Activated T-helper 2 cell treated with anti-CD3 and anti-CD28 coated beads, Interferon-gamma antibody, Interleukin-2, Interleukin-4, amounts not matched to agents 10 μg/mL and 5 μg/mL and 100 μg/mL, durations not matched to agents 14 hours and 24 hours and 36 hours (primary cell): ENCODE measurements at regions not wholly inside any gene's neighbourhood (a gene's known extent, or its start where the extent isn't known, plus 50 kb on each side); places are given as distances from the start of the nearest gene placed in this dataset.

Source experiments
- DNase-seq: peaks from one replicate; pipeline ENCODE4 v3.0.0; 2021; ENCODE audit warnings: low spot score
- H3K27ac Mint-ChIP-seq: one replicate; pipeline ENCODE4 v1.8.0; 2021; ENCODE audit warnings: mixed read lengths
- H3K27me3 Mint-ChIP-seq: one replicate; pipeline ENCODE4 v1.8.0; 2021; ENCODE audit warnings: low read depth, mixed read lengths
- H3K36me3 Mint-ChIP-seq: one replicate; pipeline ENCODE4 v1.8.0; 2021; ENCODE audit warnings: low read depth, mixed read lengths
- H3K4me1 Mint-ChIP-seq: one replicate; pipeline ENCODE4 v1.8.0; 2021; ENCODE audit warnings: low read depth, mixed read lengths
- H3K4me3 Mint-ChIP-seq: one replicate; pipeline ENCODE4 v1.8.0; 2021; ENCODE audit warnings: low read depth, mild to moderate bottlenecking, moderate library complexity, mixed read lengths
- H3K9me3 Mint-ChIP-seq: one replicate; pipeline ENCODE4 v1.8.0; 2021; ENCODE audit warnings: mixed read lengths
- intact Hi-C: fragments of 100-400 bp; cut with micrococcal nuclease; formaldehyde crosslinking; loops from one replicate; pipeline ENCODE4 v1.15.1; 2023

DNA sequence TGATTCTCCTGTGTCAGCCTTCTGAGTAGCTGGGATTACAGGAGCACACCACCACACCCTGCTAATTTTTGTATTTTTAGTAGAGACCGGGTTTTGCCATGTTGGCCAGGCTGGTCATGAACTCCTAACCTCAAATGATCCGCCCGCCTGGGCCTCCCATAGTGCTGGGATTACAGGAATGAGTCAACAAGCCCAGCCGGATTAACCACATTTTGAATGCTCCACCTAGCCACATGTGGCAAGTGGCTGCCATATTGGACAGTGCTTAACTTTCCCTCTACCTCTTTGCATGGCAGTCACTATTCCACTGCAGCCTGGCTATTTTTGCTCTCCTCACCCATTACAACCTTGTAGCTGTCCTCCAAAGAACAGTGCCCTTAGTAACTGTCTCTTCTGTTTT lies 160.1 kb downstream of the GATA3 start:
- intact Hi-C loops: no loop called here
- Mint-ChIP-seq H3K27ac (no peak overlapping the region), H3K27me3 (no peaks in the 10 kb centered on the region), H3K4me3 (no peak overlapping the region), H3K4me1 (peaks cover 32% of the 10 kb centered on the region), H3K9me3 (peaks cover 16% of the 10 kb centered on the region), H3K36me3 (peaks cover 16% of the 10 kb centered on the region)
- DNase-seq: no peak

- Mint-ChIP-seq H3K4me1 (peaks cover 33% of the 10 kb centered on the region), H3K27me3 (no peaks in the 10 kb centered on the region), H3K27ac (no peak overlapping the region), H3K9me3 (peaks cover 16% of the 10 kb centered on the region), H3K36me3 (peaks cover 7% of the 10 kb centered on the region), H3K4me3 (no peak overlapping the region)
- intact Hi-C loops: no loop called here
- DNase-seq: no peak
These were observed 162.4 kb downstream of the GATA3 start for GRCh38 chr10:8216893-8217292.

DNA sequence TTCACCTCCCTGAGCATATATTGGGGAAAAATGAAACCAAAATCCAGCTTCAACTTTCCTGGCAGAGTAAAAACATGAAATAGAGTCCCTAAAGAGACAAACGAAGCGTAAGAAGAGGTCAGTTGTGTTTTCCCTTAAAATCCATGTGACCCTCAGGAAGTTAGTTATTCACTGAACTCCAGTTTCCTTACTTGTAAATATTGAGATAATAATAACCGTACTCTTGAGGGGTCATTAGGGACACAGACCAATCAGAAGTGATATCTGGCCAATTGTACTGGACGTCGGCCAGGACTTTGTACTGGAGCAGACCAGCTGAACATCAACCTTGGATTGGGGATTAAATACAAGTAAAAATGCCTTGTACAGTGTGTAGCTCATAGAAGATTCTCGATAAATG lies 167.0 kb downstream of the GATA3 start:
- Mint-ChIP-seq H3K4me1 (peaks cover 31% of the 10 kb centered on the region), H3K4me3 (no peak overlapping the region), H3K9me3 (peaks cover 11% of the 10 kb centered on the region), H3K27me3 (no peaks in the 10 kb centered on the region), H3K36me3 (peaks cover 2% of the 10 kb centered on the region), H3K27ac (no peak overlapping the region)
- DNase-seq: no peak
- intact Hi-C loops: no loop called here

GRCh38 chr10:8224591-8224990 lies 170.1 kb downstream of the GATA3 start:
- no peaks in the 10 kb centered on the region for H3K27me3 Mint-ChIP-seq
- peaks cover 3% of the 10 kb centered on the region for H3K36me3 Mint-ChIP-seq
- no peak overlapping the region for H3K4me3 Mint-ChIP-seq
- H3K9me3 Mint-ChIP-seq: no peaks in the 10 kb centered on the region
- intact Hi-C loops: no loop called here
- H3K4me1 Mint-ChIP-seq: peaks cover 36% of the 10 kb centered on the region
- DNase-seq: no peak
- H3K27ac Mint-ChIP-seq: no peak overlapping the region

DNA sequence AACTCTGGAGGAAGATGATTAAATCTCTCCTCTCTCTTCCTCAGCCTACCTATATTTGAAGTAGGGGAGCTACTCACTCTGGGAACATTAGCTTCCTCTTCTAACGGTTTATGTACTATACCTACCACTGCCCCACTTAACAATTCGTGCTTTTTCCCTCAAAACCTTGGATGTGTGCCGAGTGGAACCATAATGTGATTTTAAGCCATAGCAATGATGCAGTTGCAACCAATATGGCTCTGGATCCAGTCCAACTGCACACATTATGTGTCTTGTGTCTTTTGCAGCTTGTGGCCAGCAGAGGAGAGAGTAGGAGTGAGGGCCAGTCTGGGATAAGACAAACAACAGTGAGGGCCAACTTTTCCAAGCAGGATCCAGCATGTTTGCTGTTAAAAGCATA lies 170.7 kb downstream of the GATA3 start:
- Mint-ChIP-seq H3K4me1 (peaks cover 39% of the 10 kb centered on the region), H3K27ac (no peak overlapping the region), H3K27me3 (no peaks in the 10 kb centered on the region), H3K36me3 (peaks cover 3% of the 10 kb centered on the region), H3K9me3 (no peaks in the 10 kb centered on the region), H3K4me3 (no peak overlapping the region)
- intact Hi-C loops: loop anchor here (5.0 kb wide), 1 partner anchor 43 kb away; no protein-coding TSS in a partner anchor
- no peak for DNase-seq

DNA sequence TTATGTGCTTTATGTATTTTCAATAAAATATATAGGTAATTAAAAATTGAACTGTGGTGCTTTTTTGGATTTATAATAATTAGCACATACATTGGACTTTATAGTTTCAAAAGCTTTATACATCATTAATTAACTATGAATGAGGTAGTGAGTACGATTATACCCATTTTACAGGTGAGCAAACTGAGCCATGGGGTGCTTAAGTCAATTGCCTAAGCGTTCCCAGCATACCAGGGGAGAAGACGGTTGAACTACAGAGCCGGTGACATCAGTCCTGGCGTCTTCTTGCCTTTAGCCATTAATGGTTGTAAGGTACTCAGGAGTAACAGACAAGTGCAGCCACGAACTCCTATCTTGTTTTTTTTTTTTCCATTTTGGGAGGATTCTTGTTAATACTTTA lies 172.8 kb downstream of the GATA3 start:
- DNase-seq: no peak
- no peaks in the 10 kb centered on the region for H3K9me3 Mint-ChIP-seq
- H3K4me1 Mint-ChIP-seq: peaks cover 53% of the 10 kb centered on the region
- no peak overlapping the region for H3K4me3 Mint-ChIP-seq
- no peak overlapping the region for H3K27ac Mint-ChIP-seq
- peaks cover 3% of the 10 kb centered on the region for H3K36me3 Mint-ChIP-seq
- no peaks in the 10 kb centered on the region for H3K27me3 Mint-ChIP-seq
- intact Hi-C loops: loop anchor here (5.0 kb wide), 1 partner anchor 45 kb away; no protein-coding TSS in a partner anchor

GRCh38 chr10:8229153-8229552 lies 174.7 kb downstream of the GATA3 start:
- intact Hi-C loops: loop anchor here (1.0 to 5.0 kb wide), 2 partner anchors 9 to 47 kb away; no protein-coding TSS in a partner anchor
- Mint-ChIP-seq H3K4me1 (peaks cover 50% of the 10 kb centered on the region), H3K4me3 (peak overlapping the region; percentile 61), H3K36me3 (peaks cover 3% of the 10 kb centered on the region), H3K27ac (peak overlapping the region; percentile 68), H3K27me3 (no peaks in the 10 kb centered on the region), H3K9me3 (no peaks in the 10 kb centered on the region)
- DNase-seq: peak; percentile 50

DNA sequence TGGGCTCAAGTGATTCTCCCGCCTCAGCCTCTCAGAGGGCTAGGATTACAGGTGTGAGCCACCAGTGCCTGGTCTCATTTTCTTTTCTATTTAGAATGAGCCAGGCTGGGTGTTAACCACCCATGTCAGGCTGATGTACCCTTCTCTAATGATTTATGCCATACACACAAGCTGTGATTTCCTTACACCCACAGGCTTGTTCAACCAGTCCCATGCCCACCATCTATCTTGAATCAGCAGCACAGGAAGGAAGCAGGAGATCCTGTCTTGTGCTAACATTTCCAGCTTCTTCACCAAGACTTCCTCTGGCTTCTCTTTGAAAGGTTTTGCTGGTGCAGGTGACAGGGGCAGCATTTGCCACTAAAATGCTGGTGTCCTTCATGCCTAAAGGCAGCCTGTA lies 176.4 kb downstream of the GATA3 start:
- intact Hi-C loops: no loop called here
- no peak overlapping the region for H3K27ac Mint-ChIP-seq
- H3K4me1 Mint-ChIP-seq: peaks cover 35% of the 10 kb centered on the region
- H3K4me3 Mint-ChIP-seq: no peak overlapping the region
- DNase-seq: no peak
- H3K36me3 Mint-ChIP-seq: peaks cover 7% of the 10 kb centered on the region
- H3K27me3 Mint-ChIP-seq: no peaks in the 10 kb centered on the region
- no peaks in the 10 kb centered on the region for H3K9me3 Mint-ChIP-seq

DNA sequence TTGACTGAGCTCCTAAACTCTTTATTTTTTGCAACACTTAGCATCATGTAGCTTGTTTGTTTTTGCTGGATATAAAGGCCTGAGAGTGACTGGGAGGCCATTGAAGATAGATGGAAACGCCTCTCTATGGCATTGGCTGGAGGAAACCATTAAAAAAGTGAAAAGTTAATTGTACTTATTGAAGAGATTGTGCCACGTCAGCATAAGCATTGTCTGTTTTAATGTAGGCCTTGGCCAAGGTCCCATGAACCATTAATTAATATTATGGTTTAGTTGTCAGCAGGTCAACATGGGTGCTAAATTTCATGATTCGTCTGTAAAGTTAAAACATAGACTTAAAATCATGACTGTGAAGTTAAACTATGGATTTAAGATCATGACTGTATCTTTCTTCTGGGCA lies 178.6 kb downstream of the GATA3 start:
- Mint-ChIP-seq H3K4me3 (no peak overlapping the region), H3K27ac (no peak overlapping the region), H3K4me1 (peaks cover 42% of the 10 kb centered on the region), H3K36me3 (peaks cover 7% of the 10 kb centered on the region), H3K9me3 (no peaks in the 10 kb centered on the region), H3K27me3 (no peaks in the 10 kb centered on the region)
- intact Hi-C loops: no loop called here
- DNase-seq: no peak

DNA sequence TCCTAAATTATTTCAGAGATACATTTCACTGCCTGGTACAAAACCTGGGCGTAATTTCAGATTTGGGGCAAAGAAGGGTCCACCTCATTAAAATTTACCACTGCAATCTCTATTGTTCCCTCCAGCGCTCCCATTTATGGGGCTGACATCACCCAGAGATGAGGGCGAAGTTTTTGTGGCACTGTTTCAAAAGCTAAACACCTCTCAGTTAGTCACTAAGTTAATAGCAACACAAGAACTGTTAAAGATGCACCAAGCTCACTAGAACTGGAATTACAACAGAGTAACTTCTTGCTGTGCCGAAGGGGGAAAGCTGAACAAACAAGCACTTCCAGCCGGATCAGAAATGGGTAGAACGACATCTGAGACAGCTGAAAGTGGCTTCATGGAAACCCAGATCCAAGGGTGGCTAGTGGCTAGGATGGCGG lies 179.4 kb downstream of the GATA3 start:
- Mint-ChIP-seq H3K9me3 (no peaks in the 10 kb centered on the region), H3K4me1 (peaks cover 44% of the 10 kb centered on the region), H3K27me3 (no peaks in the 10 kb centered on the region), H3K27ac (no peak overlapping the region), H3K36me3 (peaks cover 7% of the 10 kb centered on the region), H3K4me3 (no peak overlapping the region)
- intact Hi-C loops: no loop called here
- no peak for DNase-seq

DNA sequence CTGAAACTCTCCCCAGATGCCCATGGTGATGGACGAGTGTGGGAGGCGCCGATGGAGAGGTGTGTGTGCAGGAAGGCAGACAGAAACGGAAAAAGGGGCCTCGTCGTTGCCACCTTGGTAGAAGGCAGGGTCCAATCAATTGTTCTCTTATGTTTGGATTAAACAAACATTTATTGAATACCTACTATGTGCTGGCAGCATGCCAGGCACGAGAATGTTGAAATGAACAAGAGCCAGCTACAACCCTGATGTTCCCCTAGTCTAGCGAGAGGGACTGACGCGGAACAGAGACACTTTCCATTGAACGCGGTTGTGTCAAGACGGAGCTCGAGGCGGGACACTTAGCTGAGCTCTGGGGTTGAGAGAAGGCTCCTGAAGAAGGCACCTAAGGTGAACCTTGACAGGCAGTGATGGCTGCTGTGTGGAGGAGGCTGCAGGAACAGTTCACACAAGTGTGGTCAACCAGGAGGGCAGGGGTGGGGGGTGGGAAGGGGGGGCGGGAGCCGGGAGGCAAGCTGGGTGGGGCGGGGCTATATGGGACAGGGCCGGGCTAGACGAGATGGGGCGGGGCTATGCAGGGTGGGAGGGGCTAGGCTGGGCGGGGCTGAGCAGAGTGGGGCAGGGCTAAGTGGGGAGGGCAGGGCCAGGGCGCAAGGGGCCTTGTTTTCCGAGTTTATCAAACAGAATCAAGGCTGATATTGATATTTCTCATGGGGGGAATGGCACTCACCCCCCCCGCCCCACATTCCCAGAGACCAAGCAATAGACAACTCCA lies 181.0 kb downstream of the GATA3 start:
- H3K9me3 Mint-ChIP-seq: no peaks in the 10 kb centered on the region
- DNase-seq: no peak
- intact Hi-C loops: no loop called here
- peaks cover 46% of the 10 kb centered on the region for H3K4me1 Mint-ChIP-seq
- H3K4me3 Mint-ChIP-seq: no peak overlapping the region
- H3K27ac Mint-ChIP-seq: no peak overlapping the region
- H3K27me3 Mint-ChIP-seq: no peaks in the 10 kb centered on the region
- peaks cover 5% of the 10 kb centered on the region for H3K36me3 Mint-ChIP-seq

DNA sequence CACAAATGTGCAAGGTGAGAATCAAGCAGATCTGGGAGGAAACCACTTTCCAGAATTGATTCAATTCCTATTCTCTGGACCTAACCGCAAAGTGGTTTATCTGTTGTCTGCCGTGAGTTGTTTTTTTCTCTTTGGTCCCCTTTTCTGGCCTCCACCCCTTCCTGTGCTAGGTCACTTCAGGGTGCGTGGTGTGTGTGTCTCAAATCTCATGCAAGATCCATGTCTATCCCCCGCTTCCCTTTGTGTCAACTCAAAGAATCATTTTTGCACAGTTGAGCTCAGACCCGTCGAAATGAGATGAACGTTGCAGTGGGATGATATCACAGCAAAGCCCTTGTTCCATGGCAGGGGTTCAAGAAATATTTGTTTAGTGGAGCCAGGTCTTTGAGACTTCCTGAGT lies 184.5 kb downstream of the GATA3 start:
- intact Hi-C loops: loop anchor here (1.0 to 2.0 kb wide), 3 partner anchors 10 to 177 kb away; no protein-coding TSS in a partner anchor
- Mint-ChIP-seq H3K27me3 (no peaks in the 10 kb centered on the region), H3K27ac (peak overlapping the region; percentile 69), H3K36me3 (peaks cover 5% of the 10 kb centered on the region), H3K4me3 (peak overlapping the region; percentile 24), H3K4me1 (peaks cover 61% of the 10 kb centered on the region), H3K9me3 (no peaks in the 10 kb centered on the region)
- DNase-seq: peak; percentile 52

DNA sequence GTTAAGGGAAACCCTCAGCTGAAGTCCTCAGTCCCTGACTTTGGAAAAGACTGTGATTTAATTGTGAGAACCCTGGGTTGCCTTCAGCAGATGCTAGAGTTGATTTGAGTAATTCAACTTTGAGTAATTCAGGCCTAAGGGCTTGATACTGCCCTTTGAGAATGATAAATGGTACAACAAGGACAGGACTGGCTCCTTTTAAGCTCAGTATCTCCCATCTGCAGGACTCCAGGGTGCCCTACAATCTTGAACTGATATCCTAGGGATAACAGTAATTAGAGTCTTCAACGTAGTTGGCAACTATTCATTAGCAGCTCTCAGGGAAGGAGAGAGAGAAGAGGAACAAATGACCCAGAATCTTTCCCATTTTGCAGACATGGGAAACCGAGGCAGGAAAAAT lies 186.4 kb downstream of the GATA3 start:
- Mint-ChIP-seq H3K36me3 (peaks cover 5% of the 10 kb centered on the region), H3K4me1 (peaks cover 80% of the 10 kb centered on the region), H3K27me3 (no peaks in the 10 kb centered on the region), H3K9me3 (no peaks in the 10 kb centered on the region), H3K4me3 (no peak overlapping the region), H3K27ac (peak overlapping the region; percentile 85)
- no peak for DNase-seq
- intact Hi-C loops: loop anchor here (5.0 to 10.0 kb wide), 5 partner anchors 336 to 1054 kb away; no protein-coding TSS in a partner anchor
